SJCRH30 (cell line): ENCODE measurements at regions not wholly inside any gene's neighbourhood (a gene's known extent, or its start where the extent isn't known, plus 50 kb on each side); places are given as distances from the start of the nearest gene placed in this dataset.
A peak's percentile ranks its signal among the peaks of the same experiment; 100 is the strongest.

ENCODE experiments used
- DNase-seq, 2 experiments: peaks; one replicate each; pipeline ENCODE4 v3.0.0-alpha.2; 2015 to 2020
- H3K27ac ChIP-seq: fragments of 250-450 bp; sonication (Bioruptor Pico); 2 replicates; pipeline ENCODE4 v1.5.1; 2020; ENCODE audit warnings: mild to moderate bottlenecking, moderate library complexity
- H3K27me3 ChIP-seq: fragments of 250-450 bp; sonication (Bioruptor Pico); 2 replicates; pipeline ENCODE4 v1.5.1; 2020; ENCODE audit warnings: mild to moderate bottlenecking, moderate library complexity
- H3K36me3 ChIP-seq: fragments of 250-450 bp; sonication (Bioruptor Pico); 2 replicates; pipeline ENCODE4 v1.5.1; 2020; ENCODE audit warnings: mild to moderate bottlenecking, moderate library complexity
- H3K4me1 ChIP-seq: fragments of 250-450 bp; sonication (Bioruptor Pico); 2 replicates; pipeline ENCODE4 v1.5.1; 2020; ENCODE audit warnings: mild to moderate bottlenecking, moderate library complexity
- H3K4me3 ChIP-seq: fragments of 250-450 bp; sonication (Bioruptor Pico); 2 replicates; pipeline ENCODE4 v1.5.1; 2020; ENCODE audit warnings: mild to moderate bottlenecking, moderate library complexity
- H3K9me3 ChIP-seq: fragments of 250-450 bp; sonication (Bioruptor Pico); replicated peaks from 2 replicates; pipeline ENCODE4 v1.5.1; 2020; ENCODE audit warnings: mild to moderate bottlenecking, moderate library complexity

GRCh38 chr20:11371831-11372230 is 545.9 kb upstream of the BTBD3 start:
- DNase-seq, result no peak
- no peaks in the 10 kb centered on the region for H3K27me3 ChIP-seq
- no peak overlapping the region for H3K4me3 ChIP-seq
- H3K36me3 ChIP-seq, result no peaks in the 10 kb centered on the region
- no peak overlapping the region for H3K27ac ChIP-seq
- no peaks in the 10 kb centered on the region; the same call in 1 of the 2 replicates for H3K9me3 ChIP-seq
- H3K4me1 ChIP-seq, result no peaks in the 10 kb centered on the region

DNA sequence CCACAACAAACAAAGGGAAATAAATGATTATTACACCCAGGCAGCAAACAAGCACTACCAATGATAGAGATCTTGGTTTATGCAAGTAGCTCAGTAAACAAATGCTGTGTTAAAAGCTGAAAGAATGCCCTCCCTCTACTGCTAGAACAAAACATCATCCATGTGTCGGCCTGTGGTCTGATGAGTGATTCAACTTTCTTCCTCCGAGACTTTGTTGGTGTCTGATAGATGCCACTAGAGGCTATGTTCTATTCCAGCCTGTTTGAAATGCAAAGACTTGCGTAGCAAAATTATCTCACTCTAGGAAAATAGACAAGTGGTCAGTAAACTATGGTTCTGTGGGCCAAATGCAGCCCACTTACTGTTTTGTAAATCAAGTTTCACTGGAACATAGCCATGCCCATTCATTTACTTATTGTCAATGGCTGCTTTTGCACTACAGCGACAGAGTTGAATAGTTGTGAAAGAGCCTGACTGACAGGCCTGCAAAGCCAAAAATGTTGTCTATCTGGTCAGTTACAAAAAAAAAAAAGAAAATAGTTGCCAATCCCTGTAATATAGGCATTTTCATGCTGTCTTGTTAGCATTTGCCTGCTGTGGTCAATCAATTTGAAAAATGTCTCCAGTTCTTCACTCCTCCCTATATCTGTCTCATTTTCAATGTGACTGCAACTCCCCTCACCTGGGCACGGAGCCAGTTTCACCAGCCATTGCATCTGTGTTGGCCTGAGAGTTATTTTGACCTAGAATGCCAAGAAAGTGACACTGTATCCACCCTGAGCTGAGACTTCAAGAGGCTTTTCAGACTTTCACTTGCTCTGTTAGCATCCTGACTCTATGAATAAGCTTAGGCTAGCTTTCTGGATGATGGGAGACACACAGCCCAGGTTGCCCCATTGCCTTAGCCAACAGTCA is 544.6 kb upstream of the BTBD3 start:
- H3K9me3 ChIP-seq, result no peaks in the 10 kb centered on the region; the same call in 1 of the 2 replicates
- DNase-seq, result peak in 1 of 2 experiments; percentile 20
- no peak overlapping the region for H3K4me3 ChIP-seq
- no peak overlapping the region for H3K27ac ChIP-seq
- H3K4me1 ChIP-seq, result no peaks in the 10 kb centered on the region
- H3K36me3 ChIP-seq, result no peaks in the 10 kb centered on the region
- no peaks in the 10 kb centered on the region for H3K27me3 ChIP-seq

DNA sequence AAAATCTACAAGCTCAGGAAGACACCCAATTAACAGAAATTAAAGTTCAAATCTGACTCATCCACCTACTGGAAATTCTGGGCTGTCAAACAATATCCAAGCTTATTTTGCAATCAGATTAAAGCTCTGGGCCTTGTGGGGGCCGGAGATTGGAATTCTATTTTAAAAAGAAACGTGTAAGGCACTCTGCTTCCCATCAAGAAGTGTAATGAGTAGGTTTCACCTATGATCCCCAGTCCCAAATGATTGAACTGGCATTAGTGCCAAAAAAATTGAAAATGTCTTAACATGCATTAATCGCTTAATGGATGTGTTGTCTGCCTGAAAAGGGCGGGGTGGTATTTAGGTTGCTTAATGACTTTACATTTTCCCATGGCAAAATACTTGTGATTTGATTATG is 542.4 kb upstream of the BTBD3 start:
- DNase-seq, result no peak
- H3K9me3 ChIP-seq, result no peaks in the 10 kb centered on the region
- H3K27me3 ChIP-seq, result no peaks in the 10 kb centered on the region
- peaks cover 4% of the 10 kb centered on the region; the same call in 1 of the 2 replicates for H3K4me1 ChIP-seq
- H3K4me3 ChIP-seq, result no peak overlapping the region
- H3K27ac ChIP-seq, result no peak overlapping the region
- H3K36me3 ChIP-seq, result no peaks in the 10 kb centered on the region

- H3K4me3 ChIP-seq, result no peak overlapping the region
- DNase-seq, result no peak
These were observed 541.7 kb upstream of the BTBD3 start for GRCh38 chr20:11375966-11376365.

DNA sequence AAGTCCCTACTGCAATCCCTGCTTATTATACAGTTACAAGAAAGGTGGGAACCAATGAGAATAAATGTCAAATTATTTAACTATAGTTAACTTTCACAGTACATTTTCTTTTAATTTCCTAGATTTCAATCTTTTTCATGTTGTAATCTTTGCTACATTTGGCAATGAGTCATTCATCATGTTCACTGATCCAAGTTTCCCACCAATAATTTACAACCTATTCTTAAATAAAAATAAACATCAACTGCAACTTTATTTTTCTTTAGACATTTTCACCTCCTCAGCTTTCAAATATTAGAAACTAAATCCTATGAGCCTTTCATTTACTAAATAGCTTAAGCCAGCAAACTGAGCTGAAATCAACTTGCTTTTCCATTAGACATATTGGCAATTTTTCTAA is 541.3 kb upstream of the BTBD3 start:
- peaks cover 4% of the 10 kb centered on the region; the same call in 1 of the 2 replicates for H3K4me1 ChIP-seq
- DNase-seq, result no peak
- no peaks in the 10 kb centered on the region for H3K9me3 ChIP-seq
- no peaks in the 10 kb centered on the region for H3K27me3 ChIP-seq
- no peak overlapping the region for H3K4me3 ChIP-seq
- no peak overlapping the region for H3K27ac ChIP-seq
- no peaks in the 10 kb centered on the region for H3K36me3 ChIP-seq

More at GRCh38 chr20:11375966-11376365, 541.7 kb upstream of the BTBD3 start:
- Histone ChIP-seq H3K27me3 (no peaks in the 10 kb centered on the region), H3K9me3 (no peaks in the 10 kb centered on the region), H3K27ac (no peak overlapping the region), H3K4me1 (peaks cover 4% of the 10 kb centered on the region; the same call in 1 of the 2 replicates), H3K36me3 (no peaks in the 10 kb centered on the region)

DNA sequence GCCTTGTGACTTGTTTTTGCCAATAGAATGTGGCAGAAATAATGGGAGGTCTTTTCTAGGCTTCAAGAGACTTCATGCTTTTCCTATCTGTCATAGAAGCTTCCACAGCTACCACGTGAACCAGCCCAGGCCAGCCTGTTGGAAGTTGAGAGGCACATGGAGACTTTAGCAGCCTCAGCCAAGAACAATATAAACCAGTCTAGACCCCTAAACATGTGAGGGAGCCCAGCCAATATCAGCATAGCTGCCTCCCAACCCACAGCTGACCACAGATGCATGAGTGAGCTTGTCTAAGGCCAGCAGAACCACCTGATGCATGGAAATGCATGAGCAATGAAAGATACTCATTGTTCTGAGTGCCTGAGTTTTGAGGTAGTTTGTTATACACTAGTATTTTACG is 540.7 kb upstream of the BTBD3 start:
- no peak for DNase-seq
- H3K27me3 ChIP-seq, result no peaks in the 10 kb centered on the region
- peaks cover 4% of the 10 kb centered on the region; the same call in 1 of the 2 replicates for H3K4me1 ChIP-seq
- no peak overlapping the region for H3K27ac ChIP-seq
- no peaks in the 10 kb centered on the region for H3K9me3 ChIP-seq
- no peaks in the 10 kb centered on the region for H3K36me3 ChIP-seq
- H3K4me3 ChIP-seq, result no peak overlapping the region

DNA sequence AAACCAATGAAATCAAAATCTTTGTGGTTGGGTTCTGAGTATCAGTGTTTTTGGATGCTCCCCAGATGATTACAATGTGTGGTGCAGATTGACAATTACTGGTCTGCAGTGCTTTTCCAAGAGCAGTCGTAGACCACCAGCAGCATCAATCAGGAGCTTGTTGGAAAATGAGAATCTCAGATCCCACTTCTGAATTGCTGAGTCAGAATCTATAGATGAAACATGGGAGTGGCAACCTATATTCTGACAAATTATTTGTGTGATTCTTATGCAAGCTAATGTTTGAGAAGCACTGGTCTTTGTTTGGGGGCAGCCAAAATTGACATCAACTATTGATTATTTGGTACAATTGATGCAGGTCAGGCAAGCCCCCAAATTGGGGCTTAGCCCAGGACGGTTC is 539.9 kb upstream of the BTBD3 start:
- H3K9me3 ChIP-seq, result no peaks in the 10 kb centered on the region
- H3K4me1 ChIP-seq, result peaks cover 4% of the 10 kb centered on the region; the same call in 1 of the 2 replicates
- H3K27me3 ChIP-seq, result no peaks in the 10 kb centered on the region
- H3K4me3 ChIP-seq, result no peak overlapping the region
- DNase-seq, result no peak
- H3K27ac ChIP-seq, result no peak overlapping the region
- no peaks in the 10 kb centered on the region for H3K36me3 ChIP-seq

GRCh38 chr20:11378252-11378651 is 539.4 kb upstream of the BTBD3 start:
- Histone ChIP-seq H3K27me3 (no peaks in the 10 kb centered on the region), H3K4me3 (no peak overlapping the region), H3K36me3 (no peaks in the 10 kb centered on the region), H3K9me3 (no peaks in the 10 kb centered on the region), H3K4me1 (peaks cover 4% of the 10 kb centered on the region; the same call in 1 of the 2 replicates), H3K27ac (no peak overlapping the region)
- DNase-seq, result no peak

DNA sequence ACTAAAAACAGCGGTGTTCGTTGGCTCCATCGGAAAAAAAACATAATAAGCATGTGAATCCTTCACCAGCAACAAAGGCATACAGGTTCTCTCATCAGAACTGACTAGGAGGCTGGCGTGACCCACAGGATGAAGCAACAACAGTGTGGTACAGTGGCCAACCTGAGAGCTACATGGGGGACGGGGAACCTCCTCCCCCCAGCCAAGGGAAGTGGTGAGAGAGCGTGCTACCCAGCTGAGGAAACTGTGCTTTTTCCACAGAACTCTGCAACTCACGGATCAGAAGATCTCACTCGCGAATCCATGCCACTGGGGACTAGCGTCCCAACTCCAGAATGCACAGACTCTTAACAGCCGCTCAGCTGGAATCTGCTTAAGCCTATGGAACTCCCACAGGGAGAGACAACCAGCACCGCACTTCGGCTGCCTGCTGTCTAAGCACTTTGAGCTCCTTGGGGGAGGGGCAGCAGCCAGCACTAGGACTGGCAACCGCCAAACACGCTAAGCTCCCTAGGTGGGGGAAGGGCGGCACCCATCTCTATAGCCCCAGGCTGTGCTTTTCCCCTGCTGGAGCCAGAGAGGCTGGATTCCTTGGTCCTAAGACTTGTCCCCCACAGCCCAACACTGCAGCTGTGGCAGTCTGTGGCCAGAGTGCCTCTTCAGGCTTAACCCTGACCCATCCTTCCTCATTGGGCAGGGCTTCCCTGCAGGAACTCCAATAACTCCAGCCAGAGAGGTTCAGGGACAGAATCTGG is 538.3 kb upstream of the BTBD3 start:
- peak; percentile 78 to 83 for DNase-seq
- Histone ChIP-seq H3K36me3 (no peaks in the 10 kb centered on the region), H3K27me3 (no peaks in the 10 kb centered on the region), H3K4me3 (no peak overlapping the region), H3K27ac (no peak overlapping the region), H3K9me3 (no peaks in the 10 kb centered on the region), H3K4me1 (peaks cover 4% of the 10 kb centered on the region; the same call in 1 of the 2 replicates)

DNA sequence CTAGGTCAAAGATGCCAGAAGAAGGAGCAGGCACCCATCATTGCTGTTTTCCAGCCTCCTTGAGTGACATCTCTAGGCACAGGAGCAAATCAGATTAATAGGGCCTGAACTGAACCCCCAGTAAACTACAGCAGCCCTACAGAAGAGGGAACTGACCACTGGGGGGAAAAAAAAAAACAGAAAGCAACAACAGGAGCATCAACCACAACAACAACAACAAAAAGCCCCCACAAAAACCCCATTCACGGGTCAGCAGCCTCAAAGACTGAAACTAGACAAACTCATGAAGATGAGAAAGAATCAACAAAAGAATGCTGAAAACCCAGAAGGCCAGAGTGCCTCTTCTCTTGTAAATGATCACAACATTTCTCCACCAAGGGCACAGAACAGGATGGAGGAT is 537.4 kb upstream of the BTBD3 start:
- no peak for DNase-seq
- Histone ChIP-seq H3K9me3 (no peaks in the 10 kb centered on the region), H3K4me3 (no peak overlapping the region), H3K27ac (no peak overlapping the region), H3K4me1 (peaks cover 4% of the 10 kb centered on the region; the same call in 1 of the 2 replicates), H3K27me3 (no peaks in the 10 kb centered on the region), H3K36me3 (no peaks in the 10 kb centered on the region)

- Histone ChIP-seq H3K4me1 (no peaks in the 10 kb centered on the region), H3K27ac (no peak overlapping the region), H3K27me3 (no peaks in the 10 kb centered on the region), H3K4me3 (no peak overlapping the region), H3K9me3 (no peaks in the 10 kb centered on the region), H3K36me3 (no peaks in the 10 kb centered on the region)
- no peak for DNase-seq
These were observed 530.4 kb upstream of the BTBD3 start for GRCh38 chr20:11387189-11387754.

DNA sequence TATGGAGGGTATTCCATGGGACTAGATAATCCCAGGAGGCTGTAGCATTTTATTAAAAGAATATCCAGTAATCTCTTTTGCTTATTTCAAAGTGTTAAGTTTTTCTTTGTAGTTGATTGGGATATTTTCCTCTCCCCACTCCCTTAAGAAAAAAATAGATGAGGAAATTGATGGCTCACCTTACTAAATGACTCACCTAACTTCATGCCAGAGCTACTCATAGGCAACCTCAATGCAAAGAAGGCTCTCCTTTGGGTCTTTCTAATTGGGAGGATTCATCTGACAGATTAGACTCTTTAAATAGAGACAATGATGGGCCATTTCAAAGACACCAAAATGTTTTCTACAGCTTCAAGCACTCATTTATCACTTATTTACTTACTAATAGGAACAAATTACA is 528.5 kb upstream of the BTBD3 start:
- Histone ChIP-seq H3K4me3 (no peak overlapping the region), H3K27me3 (no peaks in the 10 kb centered on the region), H3K9me3 (no peaks in the 10 kb centered on the region), H3K36me3 (no peaks in the 10 kb centered on the region), H3K27ac (no peak overlapping the region), H3K4me1 (no peaks in the 10 kb centered on the region)
- no peak for DNase-seq

- Histone ChIP-seq H3K27ac (no peak overlapping the region), H3K4me3 (no peak overlapping the region), H3K9me3 (no peaks in the 10 kb centered on the region), H3K27me3 (no peaks in the 10 kb centered on the region), H3K4me1 (no peaks in the 10 kb centered on the region), H3K36me3 (no peaks in the 10 kb centered on the region)
- DNase-seq, result no peak
These were observed 526.1 kb upstream of the BTBD3 start for GRCh38 chr20:11391591-11391990.

DNA sequence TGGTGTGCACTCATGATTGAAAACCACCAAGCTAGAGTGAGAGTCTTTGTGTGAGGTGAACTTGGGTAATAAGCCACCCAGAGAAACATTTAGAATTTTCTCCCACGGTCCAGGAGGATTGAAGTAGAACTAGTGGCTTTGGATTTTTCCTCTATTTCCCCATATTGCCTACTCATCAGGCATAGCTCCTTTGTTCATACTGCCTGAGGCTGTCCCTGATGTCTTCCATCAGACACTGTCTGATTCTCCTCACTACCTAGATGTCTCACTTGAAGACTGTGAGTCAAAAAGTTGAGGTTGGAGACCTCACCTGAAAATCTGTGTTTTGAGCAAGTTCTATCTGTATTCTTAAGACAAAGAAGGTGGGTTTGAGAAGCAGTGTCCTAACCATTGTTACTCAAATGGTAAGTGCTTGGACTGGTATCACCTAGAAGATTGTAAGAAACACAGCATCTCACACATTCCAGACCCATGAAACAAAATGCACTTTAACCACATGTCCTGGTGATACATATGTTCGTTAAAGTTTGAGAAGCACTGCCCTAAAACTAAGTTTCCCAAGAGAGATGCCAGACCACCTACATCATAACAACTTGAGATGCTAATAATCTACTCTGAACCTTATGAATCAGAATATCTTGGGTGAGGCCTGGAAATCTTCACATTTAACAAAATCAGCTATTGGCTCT is 523.4 kb upstream of the BTBD3 start:
- Histone ChIP-seq H3K4me1 (no peaks in the 10 kb centered on the region), H3K9me3 (no peaks in the 10 kb centered on the region), H3K27ac (no peak overlapping the region), H3K27me3 (no peaks in the 10 kb centered on the region), H3K36me3 (no peaks in the 10 kb centered on the region), H3K4me3 (no peak overlapping the region)
- DNase-seq, result no peak
